ENCODE measurements at regions not wholly inside any gene's neighbourhood (a gene's known extent, or its start where the extent isn't known, plus 50 kb on each side); places are given as distances from the start of the nearest gene placed in this dataset.
"Not testable (repeated sequence)": the region's sequence is repeated elsewhere in the genome, so short reads cannot be mapped to it uniquely, and the experiment has no call there.

DNA sequence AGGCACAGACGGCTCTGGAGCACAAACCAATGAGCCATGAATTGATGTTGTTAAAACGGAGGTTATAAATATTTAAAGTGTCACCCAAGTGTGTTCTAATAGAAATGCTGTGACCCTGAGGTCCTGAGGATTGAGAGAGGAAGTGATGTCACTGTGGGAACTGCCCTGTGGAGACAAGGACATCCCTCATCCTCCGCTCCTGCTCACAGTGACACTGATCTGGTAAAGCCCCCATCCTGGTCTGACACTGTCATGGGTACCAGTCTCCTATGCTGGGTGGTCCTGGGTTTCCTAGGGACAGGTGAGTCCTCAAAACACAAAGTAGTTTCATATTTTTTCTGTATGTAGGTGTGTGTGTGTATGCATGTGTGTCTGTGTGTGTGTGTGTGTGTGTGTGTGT lies 237.9 kb upstream of the PRSS1 start:
- no peaks in the 10 kb centered on the region for H3K36me3 ChIP-seq (ENCODE audit: insufficient read depth, low read length)
- H3K27ac ChIP-seq = no peak overlapping the region
- TF ChIP-seq FOXP2 (optimal IDR thresholded peaks at IDR 0.05; ENCODE audit: control extremely low read depth, extremely low read length, insufficient read depth) = no peak
- no peak for TF ChIP-seq EZH2 (IDR thresholded peaks at IDR 0.05)
- TF ChIP-seq POLR2AphosphoS5 (IDR thresholded peaks at IDR 0.05; ENCODE audit: borderline replicate concordance, low read depth, low read length) = no peak
- H3K9ac ChIP-seq (ENCODE audit: insufficient read length) = no peak overlapping the region
- no peaks in the 10 kb centered on the region for H3K9me3 ChIP-seq (ENCODE audit: low read depth, low read length)
- no peak for DNase-seq (ENCODE audit: low read depth, low spot score)
- no peak overlapping the region for H3K4me3 ChIP-seq

DNA sequence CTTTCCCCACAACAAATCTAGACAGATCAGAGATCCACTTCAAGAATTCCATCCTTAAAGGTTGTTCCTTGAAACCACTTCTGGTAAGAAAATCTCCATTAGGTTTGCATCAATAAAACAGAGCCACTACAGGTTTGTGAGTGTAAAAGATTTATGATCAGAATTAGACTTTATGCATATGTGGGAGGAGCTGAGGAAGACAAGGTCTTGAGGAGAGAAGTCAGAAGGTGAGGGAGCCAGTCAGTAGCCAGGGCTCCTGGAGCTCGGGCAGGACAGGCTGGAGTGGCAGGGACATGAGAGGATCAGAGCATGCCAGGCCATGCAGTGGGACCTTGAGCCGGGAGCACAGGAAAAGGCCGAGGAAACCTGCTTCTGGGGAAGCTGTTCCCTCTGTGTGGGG lies 240.0 kb upstream of the PRSS1 start:
- not testable (repeated sequence) for H3K36me3 ChIP-seq (ENCODE audit: insufficient read depth, low read length); H3K27ac ChIP-seq; H3K9ac ChIP-seq (ENCODE audit: insufficient read length); H3K9me3 ChIP-seq (ENCODE audit: low read depth, low read length); DNase-seq (ENCODE audit: low read depth, low spot score); H3K4me3 ChIP-seq

- Histone ChIP-seq H3K9ac (ENCODE audit: insufficient read length) (no peak overlapping the region), H3K27ac (no peak overlapping the region), H3K36me3 (ENCODE audit: insufficient read depth, low read length) (no peaks in the 10 kb centered on the region), H3K4me3 (no peak overlapping the region), H3K9me3 (ENCODE audit: low read depth, low read length) (no peaks in the 10 kb centered on the region)
- no peak for TF ChIP-seq POLR2AphosphoS5 (IDR thresholded peaks at IDR 0.05; ENCODE audit: borderline replicate concordance, low read depth, low read length)
- no peak for TF ChIP-seq EZH2 (IDR thresholded peaks at IDR 0.05)
- TF ChIP-seq FOXP2 (optimal IDR thresholded peaks at IDR 0.05; ENCODE audit: control extremely low read depth, extremely low read length, insufficient read depth) = no peak
- no peak for DNase-seq (ENCODE audit: low read depth, low spot score)
These were observed 241.0 kb upstream of the PRSS1 start for GRCh38 chr7:142508251-142508650.

DNA sequence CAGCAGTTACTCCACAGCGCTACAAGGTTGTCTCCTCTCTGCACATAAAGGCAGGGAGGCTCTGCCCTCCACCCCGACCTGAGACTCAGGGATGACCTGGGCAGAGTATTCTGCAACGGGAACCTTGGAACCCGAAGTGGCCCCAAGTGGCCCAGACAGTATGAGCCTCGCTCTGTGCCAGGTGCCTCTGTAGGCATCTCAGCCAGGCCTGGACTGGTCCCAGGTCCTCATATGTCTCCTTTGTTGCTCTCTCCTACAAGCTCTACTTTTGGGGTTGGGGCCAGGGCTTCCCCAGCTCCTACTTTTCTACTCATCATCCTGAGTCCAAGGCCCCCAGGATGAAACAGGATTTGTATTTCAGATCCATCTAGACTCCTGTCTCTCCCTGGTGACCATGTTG lies 241.5 kb upstream of the PRSS1 start:
- no peaks in the 10 kb centered on the region for H3K9me3 ChIP-seq (ENCODE audit: low read depth, low read length)

GRCh38 chr7:142507066-142507465 lies 242.2 kb upstream of the PRSS1 start:
- H3K9ac ChIP-seq (ENCODE audit: insufficient read length); H3K9me3 ChIP-seq (ENCODE audit: low read depth, low read length); H3K27ac ChIP-seq; H3K36me3 ChIP-seq (ENCODE audit: insufficient read depth, low read length); DNase-seq (ENCODE audit: low read depth, low spot score); H3K4me3 ChIP-seq: not testable (repeated sequence)

More for the DNA sequence above, 241.5 kb upstream of the PRSS1 start:
- DNase-seq (ENCODE audit: low read depth, low spot score) = no peak
- Histone ChIP-seq H3K9ac (ENCODE audit: insufficient read length) (no peak overlapping the region), H3K36me3 (ENCODE audit: insufficient read depth, low read length) (no peaks in the 10 kb centered on the region), H3K4me3 (no peak overlapping the region), H3K27ac (no peak overlapping the region)
- TF ChIP-seq FOXP2 (optimal IDR thresholded peaks at IDR 0.05; ENCODE audit: control extremely low read depth, extremely low read length, insufficient read depth) = no peak
- TF ChIP-seq POLR2AphosphoS5 (IDR thresholded peaks at IDR 0.05; ENCODE audit: borderline replicate concordance, low read depth, low read length) = no peak
- no peak for TF ChIP-seq EZH2 (IDR thresholded peaks at IDR 0.05)

DNA sequence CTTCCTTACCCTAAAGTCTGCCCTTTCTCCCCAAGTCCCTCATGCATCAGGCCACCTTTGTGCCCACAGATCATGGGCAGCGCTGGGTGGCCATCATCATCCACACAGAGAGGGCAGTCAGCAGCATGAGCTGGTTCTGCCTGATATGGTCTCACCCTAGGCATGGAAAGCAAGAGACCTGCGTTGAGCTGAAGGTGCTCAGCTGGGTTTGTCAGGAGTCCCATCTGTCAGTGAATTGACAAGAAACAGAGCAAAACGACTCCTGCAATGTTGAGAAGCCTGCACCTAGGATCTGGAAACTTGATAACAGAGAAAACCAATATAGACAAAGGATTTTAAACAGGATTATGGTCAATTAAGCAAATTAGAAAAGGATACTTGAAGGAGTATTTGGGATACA lies 242.7 kb upstream of the PRSS1 start:
- no peak for DNase-seq (ENCODE audit: low read depth, low spot score)

GRCh38 chr7:142503949-142504348 lies 245.3 kb upstream of the PRSS1 start:
- not testable (repeated sequence) for H3K36me3 ChIP-seq (ENCODE audit: insufficient read depth, low read length); H3K9me3 ChIP-seq (ENCODE audit: low read depth, low read length); H3K27ac ChIP-seq; DNase-seq (ENCODE audit: low read depth, low spot score); H3K4me3 ChIP-seq; H3K9ac ChIP-seq (ENCODE audit: insufficient read length)

More for the DNA sequence above, 242.7 kb upstream of the PRSS1 start:
- no peak overlapping the region for H3K27ac ChIP-seq
- no peak overlapping the region for H3K4me3 ChIP-seq
- no peaks in the 10 kb centered on the region for H3K36me3 ChIP-seq (ENCODE audit: insufficient read depth, low read length)
- no peaks in the 10 kb centered on the region for H3K9me3 ChIP-seq (ENCODE audit: low read depth, low read length)
- H3K9ac ChIP-seq (ENCODE audit: insufficient read length) = no peak overlapping the region
- TF ChIP-seq EZH2 (IDR thresholded peaks at IDR 0.05) = no peak
- TF ChIP-seq POLR2AphosphoS5 (IDR thresholded peaks at IDR 0.05; ENCODE audit: borderline replicate concordance, low read depth, low read length) = no peak
- TF ChIP-seq FOXP2 (optimal IDR thresholded peaks at IDR 0.05; ENCODE audit: control extremely low read depth, extremely low read length, insufficient read depth) = no peak

GRCh38 chr7:142503036-142503435 lies 245.2 kb upstream of the PRSS58 start:
- Histone ChIP-seq H3K4me3 (no peak overlapping the region), H3K9ac (ENCODE audit: insufficient read length) (no peak overlapping the region), H3K36me3 (ENCODE audit: insufficient read depth, low read length) (no peaks in the 10 kb centered on the region), H3K9me3 (ENCODE audit: low read depth, low read length) (no peaks in the 10 kb centered on the region), H3K27ac (no peak overlapping the region)
- no peak for DNase-seq (ENCODE audit: low read depth, low spot score)
- TF ChIP-seq POLR2AphosphoS5 (IDR thresholded peaks at IDR 0.05; ENCODE audit: borderline replicate concordance, low read depth, low read length) (no peak), EZH2 (IDR thresholded peaks at IDR 0.05) (no peak), FOXP2 (optimal IDR thresholded peaks at IDR 0.05; ENCODE audit: control extremely low read depth, extremely low read length, insufficient read depth) (no peak)

DNA sequence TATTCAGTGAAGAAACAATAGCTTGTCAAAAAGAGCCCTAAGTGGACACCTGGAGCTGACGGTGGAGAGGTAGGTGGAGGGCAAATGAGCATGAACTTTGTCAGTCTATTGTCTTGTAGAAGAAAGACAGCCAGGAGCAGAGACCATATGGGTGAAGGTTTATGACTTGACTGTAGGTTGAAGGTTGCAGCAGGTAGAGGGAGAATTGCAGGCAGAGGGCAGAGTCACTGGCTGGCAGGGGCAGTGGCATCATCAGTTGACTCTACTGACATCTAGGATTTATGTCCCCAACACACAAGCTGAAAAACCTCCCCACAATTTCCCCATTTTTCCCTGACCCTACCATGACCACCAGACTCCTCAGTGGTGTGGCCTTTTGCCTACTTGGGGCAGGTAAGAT lies 243.6 kb upstream of the PRSS58 start:
- DNase-seq (ENCODE audit: low read depth, low spot score) = no peak
- TF ChIP-seq FOXP2 (optimal IDR thresholded peaks at IDR 0.05; ENCODE audit: control extremely low read depth, extremely low read length, insufficient read depth) = no peak
- Histone ChIP-seq H3K4me3 (no peak overlapping the region), H3K9ac (ENCODE audit: insufficient read length) (no peak overlapping the region), H3K9me3 (ENCODE audit: low read depth, low read length) (no peaks in the 10 kb centered on the region), H3K27ac (no peak overlapping the region), H3K36me3 (ENCODE audit: insufficient read depth, low read length) (no peaks in the 10 kb centered on the region)

GRCh38 chr7:142500366-142500765 lies 242.5 kb upstream of the PRSS58 start:
- H3K36me3 ChIP-seq (ENCODE audit: insufficient read depth, low read length) = no peaks in the 10 kb centered on the region
- no peaks in the 10 kb centered on the region for H3K9me3 ChIP-seq (ENCODE audit: low read depth, low read length)
- H3K4me3 ChIP-seq = no peak overlapping the region
- H3K9ac ChIP-seq (ENCODE audit: insufficient read length) = no peak overlapping the region
- TF ChIP-seq FOXP2 (optimal IDR thresholded peaks at IDR 0.05; ENCODE audit: control extremely low read depth, extremely low read length, insufficient read depth) (no peak), EZH2 (IDR thresholded peaks at IDR 0.05) (no peak), POLR2AphosphoS5 (IDR thresholded peaks at IDR 0.05; ENCODE audit: borderline replicate concordance, low read depth, low read length) (no peak)
- no peak for DNase-seq (ENCODE audit: low read depth, low spot score)
- no peak overlapping the region for H3K27ac ChIP-seq

Measured in SK-N-MC (cell line).